ENCODE measurements at regions not wholly inside any gene's neighbourhood (a gene's known extent, or its start where the extent isn't known, plus 50 kb on each side); places are given as distances from the start of the nearest gene placed in this dataset.
"Not testable (repeated sequence)": the region's sequence is repeated elsewhere in the genome, so short reads cannot be mapped to it uniquely, and the experiment has no call there.

GRCh38 chr18:30444544-30444943, 598.0 kb downstream of the DSC3 start:
- Mint-ChIP-seq H3K36me3 (ENCODE audit: low read depth) (no peaks in the 10 kb centered on the region), H3K4me3 (no peak overlapping the region), H3K9me3 (peaks cover 26% of the 10 kb centered on the region), H3K4me1 (ENCODE audit: low read depth) (no peaks in the 10 kb centered on the region), H3K27me3 (ENCODE audit: insufficient read depth) (no peaks in the 10 kb centered on the region), H3K27ac (no peak overlapping the region)
- DNase-seq = no peak
- no peak for TF ChIP-seq CTCF (IDR thresholded peaks at IDR 0.05)

GRCh38 chr18:30440351-30440750, 602.2 kb downstream of the DSC3 start:
- Mint-ChIP-seq H3K27me3 (ENCODE audit: insufficient read depth) (no peaks in the 10 kb centered on the region), H3K27ac (no peak overlapping the region), H3K9me3 (peaks cover 33% of the 10 kb centered on the region), H3K4me1 (ENCODE audit: low read depth) (no peaks in the 10 kb centered on the region), H3K36me3 (ENCODE audit: low read depth) (no peaks in the 10 kb centered on the region), H3K4me3 (no peak overlapping the region)
- no peak for TF ChIP-seq CTCF (IDR thresholded peaks at IDR 0.05)
- DNase-seq = no peak

GRCh38 chr18:30439174-30439573, 603.4 kb downstream of the DSC3 start:
- no peak overlapping the region for H3K4me3 Mint-ChIP-seq
- no peaks in the 10 kb centered on the region for H3K36me3 Mint-ChIP-seq (ENCODE audit: low read depth)
- no peaks in the 10 kb centered on the region for H3K27me3 Mint-ChIP-seq (ENCODE audit: insufficient read depth)
- no peak overlapping the region for H3K27ac Mint-ChIP-seq
- peaks cover 28% of the 10 kb centered on the region for H3K9me3 Mint-ChIP-seq
- H3K4me1 Mint-ChIP-seq (ENCODE audit: low read depth) = no peaks in the 10 kb centered on the region
- TF ChIP-seq CTCF (IDR thresholded peaks at IDR 0.05) = no peak
- DNase-seq = no peak

GRCh38 chr18:30432349-30432748, 610.2 kb downstream of the DSC3 start:
- Mint-ChIP-seq H3K4me3 (no peak overlapping the region), H3K9me3 (peaks cover 13% of the 10 kb centered on the region), H3K27me3 (ENCODE audit: insufficient read depth) (no peaks in the 10 kb centered on the region; the same call in 1 of the 2 replicates), H3K27ac (no peak overlapping the region), H3K36me3 (ENCODE audit: low read depth) (no peaks in the 10 kb centered on the region), H3K4me1 (ENCODE audit: low read depth) (no peaks in the 10 kb centered on the region)
- no peak for TF ChIP-seq CTCF (IDR thresholded peaks at IDR 0.05)
- no peak for DNase-seq

GRCh38 chr18:30419399-30419798, 623.1 kb downstream of the DSC3 start:
- H3K4me3 Mint-ChIP-seq; DNase-seq; H3K36me3 Mint-ChIP-seq (ENCODE audit: low read depth); H3K27ac Mint-ChIP-seq; H3K4me1 Mint-ChIP-seq (ENCODE audit: low read depth); H3K27me3 Mint-ChIP-seq (ENCODE audit: insufficient read depth): not testable (repeated sequence)
- peaks cover 37% of the 10 kb centered on the region for H3K9me3 Mint-ChIP-seq

- H3K9me3 Mint-ChIP-seq = peaks cover 28% of the 10 kb centered on the region
- H3K4me3 Mint-ChIP-seq = no peak overlapping the region
- no peak overlapping the region for H3K27ac Mint-ChIP-seq
- H3K27me3 Mint-ChIP-seq (ENCODE audit: insufficient read depth) = no peaks in the 10 kb centered on the region
- no peaks in the 10 kb centered on the region for H3K36me3 Mint-ChIP-seq (ENCODE audit: low read depth)
- H3K4me1 Mint-ChIP-seq (ENCODE audit: low read depth) = no peaks in the 10 kb centered on the region
- TF ChIP-seq CTCF (IDR thresholded peaks at IDR 0.05) = no peak
- DNase-seq = no peak
Measured at GRCh38 chr18:30415903-30416302, 626.6 kb downstream of the DSC3 start.

Data from HFFc6 (cell line).